ENCODE measurements at regions not wholly inside any gene's neighbourhood (a gene's known extent, or its start where the extent isn't known, plus 50 kb on each side); places are given as distances from the start of the nearest gene placed in this dataset.
"Not testable (repeated sequence)": the region's sequence is repeated elsewhere in the genome, so short reads cannot be mapped to it uniquely, and the experiment has no call there.

GRCh38 chr2:56960581-56960980 is 776.8 kb downstream of the CCDC85A start:
- DNase-seq (ENCODE audit: low read depth in 2 of 3, low spot score in 1 of 3), result no peak

GRCh38 chr2:56962673-56963072 is 778.9 kb downstream of the CCDC85A start:
- DNase-seq (ENCODE audit: low read depth in 2 of 3, low spot score in 1 of 3), result no peak

DNA sequence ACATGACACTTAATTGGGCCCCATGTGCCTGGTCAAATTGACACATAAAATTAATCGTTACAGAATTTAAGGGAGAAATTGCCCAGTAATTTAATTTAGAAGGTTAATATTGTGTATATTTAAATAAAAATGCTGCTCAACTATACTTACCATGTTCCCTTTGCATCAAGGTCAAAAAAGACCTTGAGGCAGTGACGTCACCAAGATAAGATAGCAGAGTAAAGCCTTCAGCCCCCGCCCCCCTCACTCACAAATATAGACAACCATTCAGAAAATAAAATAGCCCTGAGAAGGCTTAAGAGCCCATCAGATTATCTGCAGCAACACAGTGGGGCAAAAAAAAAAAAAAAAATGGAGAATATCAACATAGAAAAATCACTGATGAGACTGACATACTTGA is 785.7 kb downstream of the CCDC85A start:
- DNase-seq (ENCODE audit: low read depth in 2 of 3, low spot score in 1 of 3), result no peak

- no peak for DNase-seq (ENCODE audit: low read depth in 2 of 3, low spot score in 1 of 3)
Measured at GRCh38 chr2:56971383-56971974, 787.7 kb downstream of the CCDC85A start.

GRCh38 chr2:56981554-56981953 is 797.8 kb downstream of the CCDC85A start:
- DNase-seq (ENCODE audit: low read depth in 2 of 3, low spot score in 1 of 3), result no peak

GRCh38 chr2:56985609-56986008 is 801.8 kb downstream of the CCDC85A start:
- DNase-seq (ENCODE audit: low read depth in 2 of 3, low spot score in 1 of 3), result no peak

DNA sequence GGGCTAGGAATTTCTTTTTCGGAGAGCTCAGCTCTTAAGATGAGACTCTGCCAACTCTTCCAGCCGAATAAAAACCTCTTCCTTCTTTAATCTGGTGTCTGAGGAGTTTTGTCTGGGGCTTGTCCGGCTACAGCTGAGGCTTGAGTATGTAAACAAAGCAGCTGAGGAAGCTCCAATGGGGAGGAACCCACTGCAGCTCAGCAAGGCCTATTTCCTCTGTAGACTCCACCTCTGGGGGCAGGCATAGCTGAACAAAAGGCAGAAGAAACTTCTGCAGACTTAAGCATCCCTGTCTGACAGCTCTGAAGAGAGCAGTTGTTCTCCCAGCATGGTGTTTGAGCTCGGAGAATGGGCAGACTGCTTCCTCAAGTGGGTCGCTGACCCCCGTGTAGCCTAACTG is 838.7 kb downstream of the CCDC85A start:
- DNase-seq (ENCODE audit: low read depth in 2 of 3, low spot score in 1 of 3), result no peak

GRCh38 chr2:57044931-57045635 is 861.3 kb downstream of the CCDC85A start:
- DNase-seq (ENCODE audit: low read depth in 2 of 3, low spot score in 1 of 3), result no peak

- DNase-seq (ENCODE audit: low read depth in 2 of 3, low spot score in 1 of 3), result no peak
Measured at GRCh38 chr2:57049273-57049672, 865.5 kb downstream of the CCDC85A start.

GRCh38 chr2:57050007-57050406 is 866.2 kb downstream of the CCDC85A start:
- no peak for DNase-seq (ENCODE audit: low read depth in 2 of 3, low spot score in 1 of 3)

DNA sequence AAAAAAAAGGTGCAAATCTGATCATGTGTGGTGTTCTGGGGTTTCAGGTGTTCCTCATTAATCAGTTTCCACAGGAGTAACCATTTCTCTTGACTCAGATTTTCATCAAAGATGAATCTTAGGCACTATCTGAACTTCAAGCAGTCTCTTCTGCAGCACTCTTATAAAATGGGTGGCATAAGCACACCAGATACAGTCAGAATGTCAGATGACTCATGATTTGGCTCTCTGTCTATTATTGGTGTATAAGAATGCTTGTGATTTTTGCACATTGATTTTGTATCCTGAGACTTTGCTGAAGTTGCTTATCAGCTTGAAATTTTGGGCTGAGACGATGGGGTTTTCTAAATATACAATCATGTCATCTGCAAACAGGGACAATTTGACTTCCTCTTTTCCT is 882.5 kb downstream of the CCDC85A start:
- not testable (repeated sequence) for DNase-seq (ENCODE audit: low read depth in 2 of 3, low spot score in 1 of 3)

GRCh38 chr2:57075226-57075625 is 891.4 kb downstream of the CCDC85A start:
- DNase-seq (ENCODE audit: low read depth in 2 of 3, low spot score in 1 of 3), result no peak

DNA sequence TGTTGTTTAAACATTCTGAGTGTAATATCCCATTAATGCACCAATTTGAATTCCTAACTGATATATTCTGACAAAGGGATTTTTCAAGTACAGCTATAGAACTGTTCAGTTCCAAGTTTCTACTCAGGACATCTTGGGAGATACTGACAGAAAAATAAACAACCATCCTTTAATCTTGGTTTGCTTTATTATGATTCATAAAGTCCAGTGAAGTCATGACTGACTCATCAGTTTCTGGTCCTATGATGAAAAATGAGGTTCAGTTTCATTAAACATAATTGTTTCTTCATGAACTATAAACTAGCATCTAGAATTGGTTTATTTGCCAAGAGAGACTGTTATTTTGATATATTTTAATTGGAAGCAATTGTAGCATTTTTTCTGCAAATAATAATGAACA is 896.2 kb downstream of the CCDC85A start:
- no peak for DNase-seq (ENCODE audit: low read depth in 2 of 3, low spot score in 1 of 3)

DNA sequence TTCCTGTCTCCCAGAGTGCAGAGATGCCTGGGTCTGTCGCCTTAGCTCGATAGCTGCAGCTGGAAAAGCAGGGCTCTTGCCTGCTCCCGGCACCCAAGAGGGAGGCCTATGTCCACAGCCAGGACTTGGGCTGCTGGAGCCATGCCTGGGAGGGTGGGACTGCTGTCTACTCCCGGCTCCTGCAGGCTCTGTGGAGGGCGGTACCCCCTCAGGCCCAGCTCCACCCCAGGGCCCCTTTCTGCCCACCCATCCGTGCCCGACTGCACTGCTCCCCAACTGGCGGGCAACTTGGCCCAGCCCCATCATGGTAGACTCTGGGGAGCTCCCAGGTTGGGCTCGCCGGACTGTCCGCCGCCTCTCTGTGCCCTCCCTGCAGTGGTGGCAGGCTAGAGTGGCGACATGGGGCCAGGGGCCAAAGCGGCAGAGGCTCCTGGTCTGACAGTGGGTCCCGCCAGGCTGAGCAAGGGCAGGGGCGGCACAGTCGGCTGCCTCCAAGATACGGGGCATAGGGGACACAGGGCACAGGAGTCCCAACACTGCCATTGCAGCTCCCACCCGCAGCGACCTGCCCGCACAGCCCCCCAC is 901.0 kb downstream of the CCDC85A start:
- no peak for DNase-seq (ENCODE audit: low read depth in 2 of 3, low spot score in 1 of 3)

DNA sequence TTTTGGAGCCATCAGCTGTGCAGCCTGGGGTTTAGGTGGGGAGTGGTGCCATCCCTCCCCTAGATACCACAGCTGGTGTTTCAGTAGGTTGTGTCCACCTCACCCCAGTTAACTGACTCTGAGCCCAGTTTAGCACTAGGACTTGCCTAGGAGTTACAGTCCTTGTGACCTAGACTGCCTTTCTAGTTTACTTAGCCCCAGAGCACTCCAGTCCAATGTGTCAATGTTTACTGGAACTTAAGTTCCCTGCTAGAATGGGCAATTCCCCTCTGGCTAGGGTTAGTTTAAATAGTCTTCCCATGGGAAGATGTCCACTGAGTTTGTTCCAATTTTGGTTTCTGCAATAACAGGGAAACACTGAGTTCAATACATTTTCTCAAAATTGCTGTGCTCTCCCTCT is 909.2 kb downstream of the CCDC85A start:
- no peak for DNase-seq (ENCODE audit: low read depth in 2 of 3, low spot score in 1 of 3)

- no peak for DNase-seq (ENCODE audit: low read depth in 2 of 3, low spot score in 1 of 3)
Measured at GRCh38 chr2:57097855-57098254, 914.1 kb downstream of the CCDC85A start.

GRCh38 chr2:57100436-57100835 is 916.6 kb downstream of the CCDC85A start:
- no peak for DNase-seq (ENCODE audit: low read depth in 2 of 3, low spot score in 1 of 3)

GRCh38 chr2:57105694-57106093 is 921.9 kb downstream of the CCDC85A start:
- no peak for DNase-seq (ENCODE audit: low read depth in 2 of 3, low spot score in 1 of 3)

DNA sequence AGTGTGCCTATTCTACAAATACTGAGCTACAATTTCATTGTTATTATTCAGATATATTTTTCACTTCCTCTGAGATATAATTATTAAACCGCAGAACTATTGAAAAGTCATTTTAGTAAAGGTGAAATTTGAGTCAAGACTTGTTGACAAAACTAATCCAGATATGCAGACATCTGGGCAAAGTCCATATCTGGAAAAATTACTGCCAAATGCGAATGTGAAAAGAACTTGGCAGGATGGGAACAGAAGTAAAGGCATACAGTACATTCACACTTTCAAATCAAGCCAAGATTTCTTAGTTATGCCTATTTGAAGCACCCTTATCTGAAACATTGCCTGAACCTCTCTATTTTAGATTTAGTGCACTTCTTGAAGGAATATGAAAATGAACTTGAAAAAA is 923.6 kb downstream of the CCDC85A start:
- no peak for DNase-seq (ENCODE audit: low read depth in 2 of 3, low spot score in 1 of 3)

DNA sequence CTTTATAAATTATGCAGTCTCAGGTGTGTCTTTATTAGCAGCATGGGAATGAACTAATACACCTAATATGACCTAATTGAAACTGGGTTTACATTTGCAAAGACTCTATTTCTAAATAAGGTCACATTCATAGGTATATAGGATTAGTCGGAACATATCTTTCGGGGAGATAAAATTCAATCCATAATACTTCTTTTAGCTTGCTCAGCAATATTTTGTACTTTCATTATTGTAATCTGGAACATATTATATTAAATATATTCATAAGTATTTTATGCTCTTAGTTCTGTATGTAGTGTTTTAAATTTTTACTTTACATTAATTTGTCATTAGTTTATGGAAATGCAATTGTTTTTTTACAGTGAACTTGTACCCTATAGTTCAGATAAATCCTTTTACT is 927.7 kb downstream of the CCDC85A start:
- DNase-seq (ENCODE audit: low read depth in 2 of 3, low spot score in 1 of 3), result no peak

DNA sequence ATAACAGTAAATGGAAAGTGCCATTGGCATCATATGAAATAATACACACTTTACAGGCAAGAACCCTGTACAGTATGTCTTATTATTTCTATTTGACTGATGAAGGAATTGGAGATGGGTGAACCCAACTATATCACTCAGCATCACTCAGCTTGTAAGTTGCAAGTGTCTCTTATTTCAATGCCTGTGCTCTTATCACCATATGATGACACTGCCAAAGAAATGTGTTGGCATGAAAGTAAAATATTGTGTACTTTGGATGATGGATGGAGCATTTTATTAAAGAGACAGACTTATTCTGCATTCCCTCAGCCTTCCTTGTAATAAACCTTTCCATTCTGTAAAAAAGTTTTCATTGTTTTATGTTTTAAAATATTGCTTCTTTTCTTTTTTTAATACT is 927.5 kb upstream of the VRK2 start:
- no peak for DNase-seq (ENCODE audit: low read depth in 2 of 3, low spot score in 1 of 3)

DNA sequence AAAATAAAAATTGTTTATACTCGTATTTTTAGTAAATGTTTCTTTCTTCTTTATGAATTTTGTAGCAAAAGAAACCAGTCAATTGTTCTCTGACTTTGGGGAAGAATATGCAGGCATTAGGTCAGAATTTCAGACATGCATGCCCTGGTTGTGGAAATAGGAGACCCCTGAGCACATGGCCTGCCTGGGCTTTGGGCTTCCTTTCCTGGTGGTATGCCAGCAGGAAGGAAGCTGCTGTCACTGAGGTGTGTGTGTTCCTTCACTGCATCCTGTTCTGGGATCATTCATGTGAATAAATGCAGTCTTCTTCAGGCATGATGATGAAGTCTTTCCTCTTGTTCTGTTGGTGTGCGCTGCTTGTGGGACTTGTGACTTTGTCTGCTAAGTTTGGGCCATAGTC is 920.2 kb upstream of the VRK2 start:
- DNase-seq (ENCODE audit: low read depth in 2 of 3, low spot score in 1 of 3), result no peak

GRCh38 chr2:57139179-57139578 is 907.4 kb upstream of the VRK2 start:
- no peak for DNase-seq (ENCODE audit: low read depth in 2 of 3, low spot score in 1 of 3)
